ENCODE measurements at regions not wholly inside any gene's neighbourhood (a gene's known extent, or its start where the extent isn't known, plus 50 kb on each side); places are given as distances from the start of the nearest gene placed in this dataset.

DNA sequence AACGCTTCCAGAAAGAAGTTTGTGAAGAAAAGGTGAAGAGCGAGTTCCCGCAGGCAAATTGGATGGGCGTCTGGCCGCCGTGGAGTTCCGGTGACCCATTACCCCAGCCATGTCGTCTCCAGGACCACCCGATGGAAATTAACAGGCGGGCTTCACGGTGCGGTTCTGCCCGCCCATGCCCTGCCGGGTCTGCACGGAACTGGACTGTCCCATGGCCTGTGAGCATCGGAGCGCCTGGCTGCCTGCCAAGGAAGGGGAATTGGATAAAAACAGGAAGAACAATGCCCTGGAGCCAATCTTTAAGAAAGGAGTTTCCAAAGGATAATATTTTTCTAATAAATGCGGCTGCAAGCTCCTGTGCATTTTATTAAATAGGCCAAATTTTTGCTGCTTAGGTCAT lies 319.8 kb upstream of the SLC7A11 start:
- H3K27me3 ChIP-seq (ENCODE audit: insufficient read depth, poor library complexity, severe bottlenecking): no peaks in the 10 kb centered on the region
- DNase-seq (ENCODE audit: low spot score) (peak; percentile 42), ATAC-seq (ENCODE audit: low read depth) (no peak)
- H3K36me3 ChIP-seq (ENCODE audit: low read depth): no peaks in the 10 kb centered on the region
- H3K9me3 ChIP-seq (ENCODE audit: severe bottlenecking): no peaks in the 10 kb centered on the region
- H3K4me3 ChIP-seq (ENCODE audit: severe bottlenecking): no peak overlapping the region
- peaks cover 3% of the 10 kb centered on the region for H3K4me1 ChIP-seq (ENCODE audit: insufficient read depth, poor library complexity, severe bottlenecking)
- no peak overlapping the region for H3K27ac ChIP-seq (ENCODE audit: poor library complexity, severe bottlenecking)
- TF ChIP-seq, protein P1, sequence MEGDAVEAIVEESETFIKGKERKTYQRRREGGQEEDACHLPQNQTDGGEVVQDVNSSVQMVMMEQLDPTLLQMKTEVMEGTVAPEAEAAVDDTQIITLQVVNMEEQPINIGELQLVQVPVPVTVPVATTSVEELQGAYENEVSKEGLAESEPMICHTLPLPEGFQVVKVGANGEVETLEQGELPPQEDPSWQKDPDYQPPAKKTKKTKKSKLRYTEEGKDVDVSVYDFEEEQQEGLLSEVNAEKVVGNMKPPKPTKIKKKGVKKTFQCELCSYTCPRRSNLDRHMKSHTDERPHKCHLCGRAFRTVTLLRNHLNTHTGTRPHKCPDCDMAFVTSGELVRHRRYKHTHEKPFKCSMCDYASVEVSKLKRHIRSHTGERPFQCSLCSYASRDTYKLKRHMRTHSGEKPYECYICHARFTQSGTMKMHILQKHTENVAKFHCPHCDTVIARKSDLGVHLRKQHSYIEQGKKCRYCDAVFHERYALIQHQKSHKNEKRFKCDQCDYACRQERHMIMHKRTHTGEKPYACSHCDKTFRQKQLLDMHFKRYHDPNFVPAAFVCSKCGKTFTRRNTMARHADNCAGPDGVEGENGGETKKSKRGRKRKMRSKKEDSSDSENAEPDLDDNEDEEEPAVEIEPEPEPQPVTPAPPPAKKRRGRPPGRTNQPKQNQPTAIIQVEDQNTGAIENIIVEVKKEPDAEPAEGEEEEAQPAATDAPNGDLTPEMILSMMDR (IDR thresholded peaks at IDR 0.05; ENCODE audit: poor library complexity, severe bottlenecking): no peak

DNA sequence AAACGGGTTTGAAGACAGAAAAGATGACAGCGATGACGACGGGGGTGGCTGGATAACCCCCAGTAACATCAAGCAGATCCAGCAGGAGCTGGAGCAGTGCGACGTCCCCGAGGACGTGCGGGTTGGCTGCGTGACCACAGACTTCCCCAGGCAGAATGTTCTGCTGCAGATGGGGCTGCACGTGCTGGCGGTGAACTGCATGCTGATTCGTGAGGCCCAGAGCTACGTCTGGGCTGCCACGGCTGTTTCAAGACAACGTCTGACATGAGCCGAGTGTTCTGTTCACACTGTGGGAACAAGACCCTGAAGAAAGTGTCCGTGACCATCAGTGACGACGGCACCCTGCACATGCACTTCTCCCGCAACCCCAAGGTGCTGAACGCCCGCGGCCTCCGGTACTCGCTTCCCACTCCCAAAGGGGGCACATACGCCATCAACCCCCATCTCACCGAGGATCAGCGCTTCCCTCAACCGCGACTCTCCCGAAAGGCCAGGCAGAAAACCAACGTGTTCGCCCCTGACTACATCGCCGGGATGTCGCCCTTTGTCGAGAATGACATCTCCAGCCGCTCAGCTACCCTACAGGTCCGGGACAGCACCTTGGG lies 319.2 kb upstream of the SLC7A11 start:
- ATAC-seq (ENCODE audit: low read depth) (no peak), DNase-seq (ENCODE audit: low spot score) (peak; percentile 32)
- TF ChIP-seq, protein P1 (IDR thresholded peaks at IDR 0.05; ENCODE audit: poor library complexity, severe bottlenecking): no peak
- Histone ChIP-seq H3K27me3 (ENCODE audit: insufficient read depth, poor library complexity, severe bottlenecking) (no peaks in the 10 kb centered on the region), H3K4me3 (ENCODE audit: severe bottlenecking) (no peak overlapping the region), H3K27ac (ENCODE audit: poor library complexity, severe bottlenecking) (no peak overlapping the region), H3K9me3 (ENCODE audit: severe bottlenecking) (no peaks in the 10 kb centered on the region), H3K36me3 (ENCODE audit: low read depth) (no peaks in the 10 kb centered on the region), H3K4me1 (ENCODE audit: insufficient read depth, poor library complexity, severe bottlenecking) (peaks cover 3% of the 10 kb centered on the region)

DNA sequence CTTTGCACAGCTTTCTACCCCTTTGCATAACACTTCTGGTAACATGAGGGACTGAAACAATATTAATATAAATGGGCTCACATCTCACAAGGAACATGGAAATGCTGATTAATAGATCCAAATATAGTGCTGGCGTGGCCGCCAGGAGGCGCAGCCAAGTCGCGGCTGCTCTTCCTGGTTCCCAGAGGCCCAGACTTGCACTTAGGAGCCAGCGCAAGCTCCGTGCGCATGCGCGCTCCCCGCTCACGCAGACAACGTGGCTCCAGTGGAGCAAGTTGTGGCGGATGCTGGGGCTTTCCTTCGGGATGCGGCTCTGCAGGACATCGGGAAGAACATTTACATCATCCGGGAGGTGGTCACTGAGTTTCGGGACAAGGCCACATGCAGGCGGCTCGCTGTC lies 318.3 kb upstream of the SLC7A11 start:
- Histone ChIP-seq H3K4me3 (ENCODE audit: severe bottlenecking) (no peak overlapping the region), H3K4me1 (ENCODE audit: insufficient read depth, poor library complexity, severe bottlenecking) (peaks cover 3% of the 10 kb centered on the region), H3K36me3 (ENCODE audit: low read depth) (no peaks in the 10 kb centered on the region), H3K27me3 (ENCODE audit: insufficient read depth, poor library complexity, severe bottlenecking) (no peaks in the 10 kb centered on the region), H3K9me3 (ENCODE audit: severe bottlenecking) (no peaks in the 10 kb centered on the region), H3K27ac (ENCODE audit: poor library complexity, severe bottlenecking) (no peak overlapping the region)
- ATAC-seq (ENCODE audit: low read depth) (no peak), DNase-seq (ENCODE audit: low spot score) (peak; percentile 23)
- TF ChIP-seq, protein P1 (IDR thresholded peaks at IDR 0.05; ENCODE audit: poor library complexity, severe bottlenecking): no peak

DNA sequence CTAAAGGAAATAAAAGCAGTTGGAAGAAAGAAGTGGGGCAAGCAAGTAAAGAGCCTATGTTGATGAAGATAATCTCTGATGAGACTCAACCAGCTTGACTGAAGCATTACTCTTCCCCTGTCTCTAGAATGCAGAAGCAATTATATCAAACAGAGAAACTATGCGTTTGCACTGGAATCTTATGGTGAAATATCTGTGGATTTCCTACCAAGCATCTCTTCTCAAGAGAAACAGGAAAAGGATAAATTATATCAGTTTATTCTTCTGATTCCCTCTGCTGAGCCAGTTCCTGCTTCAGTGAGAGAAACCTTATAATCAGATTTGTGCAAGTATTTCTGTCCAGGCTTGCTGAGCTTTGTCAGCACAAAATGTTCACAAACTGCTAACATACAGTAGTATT lies 316.7 kb upstream of the SLC7A11 start:
- Histone ChIP-seq H3K9me3 (ENCODE audit: severe bottlenecking) (no peaks in the 10 kb centered on the region), H3K4me3 (ENCODE audit: severe bottlenecking) (no peak overlapping the region), H3K4me1 (ENCODE audit: insufficient read depth, poor library complexity, severe bottlenecking) (peaks cover 3% of the 10 kb centered on the region), H3K36me3 (ENCODE audit: low read depth) (no peaks in the 10 kb centered on the region), H3K27me3 (ENCODE audit: insufficient read depth, poor library complexity, severe bottlenecking) (no peaks in the 10 kb centered on the region), H3K27ac (ENCODE audit: poor library complexity, severe bottlenecking) (no peak overlapping the region)
- TF ChIP-seq, protein P1 (IDR thresholded peaks at IDR 0.05; ENCODE audit: poor library complexity, severe bottlenecking): no peak
- DNase-seq (ENCODE audit: low spot score): no peak
- ATAC-seq (ENCODE audit: low read depth): no peak

DNA sequence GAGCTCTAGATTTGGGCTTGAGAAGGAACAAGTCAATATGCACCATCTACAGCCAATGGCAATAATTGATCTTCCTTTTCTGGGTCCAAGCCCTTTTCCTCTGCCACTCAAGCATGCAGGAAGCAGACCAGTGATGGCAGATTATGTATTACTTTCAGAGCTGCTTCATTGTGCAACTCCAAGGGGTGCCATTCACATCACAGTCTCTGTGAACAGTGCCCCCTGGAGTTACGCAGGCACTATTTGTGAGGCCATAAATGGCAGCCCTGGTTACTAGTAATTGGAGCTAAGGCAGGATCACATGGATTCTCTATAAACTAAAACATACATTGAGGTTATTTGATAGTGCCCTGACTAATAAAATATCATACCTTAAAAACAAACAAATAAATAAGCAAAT lies 313.4 kb upstream of the SLC7A11 start:
- no peaks in the 10 kb centered on the region for H3K9me3 ChIP-seq (ENCODE audit: severe bottlenecking)
- TF ChIP-seq, protein P1 (IDR thresholded peaks at IDR 0.05; ENCODE audit: poor library complexity, severe bottlenecking): peak; percentile 23
- H3K4me3 ChIP-seq (ENCODE audit: severe bottlenecking): no peak overlapping the region
- no peak overlapping the region for H3K27ac ChIP-seq (ENCODE audit: poor library complexity, severe bottlenecking)
- no peak for ATAC-seq (ENCODE audit: low read depth)
- H3K4me1 ChIP-seq (ENCODE audit: insufficient read depth, poor library complexity, severe bottlenecking): no peaks in the 10 kb centered on the region
- H3K36me3 ChIP-seq (ENCODE audit: low read depth): no peaks in the 10 kb centered on the region
- no peak for DNase-seq (ENCODE audit: low spot score)
- H3K27me3 ChIP-seq (ENCODE audit: insufficient read depth, poor library complexity, severe bottlenecking): no peaks in the 10 kb centered on the region
